Heart right ventricle (tissue), 16 donors: ENCODE measurements at regions not wholly inside any gene's neighbourhood (a gene's known extent, or its start where the extent isn't known, plus 50 kb on each side); places are given as distances from the start of the nearest gene placed in this dataset.
A peak's percentile ranks its signal among the peaks of the same experiment; 100 is the strongest.

Experiments used
- ATAC-seq, 8 donors: fragments of 200-7000 bp; cut with Tn5 transposase; one replicate each; pipeline ENCODE4 v1.9.1; 2020; ENCODE audit warnings: mild to moderate bottlenecking in 8 of 8, moderate library complexity in 8 of 8, moderate number of reproducible peaks in 1 of 8
- DNase-seq, 2 donors: peaks; one replicate each; pipeline ENCODE4 v3.0.0-alpha.2; 2020
- H3K27ac ChIP-seq, 10 donors: fragments of 200-600 bp; sonication (generic) in 2 of 10; one replicate each; pipeline versions ENCODE4 v1.5.0 to v1.8.0; 2020 to 2022; ENCODE audit warnings: mild to moderate bottlenecking in 3 of 10
- H3K27me3 ChIP-seq, 7 donors: fragments of 200-600 bp; one replicate each; pipeline ENCODE4 v1.8.0; 2021 to 2022; ENCODE audit warnings: mild to moderate bottlenecking in 2 of 7
- H3K36me3 ChIP-seq, 9 donors: fragments of 200-600 bp; sonication (generic) in 1 of 9; one replicate each; pipeline versions ENCODE4 v1.5.0 to v1.8.0; 2020 to 2022; ENCODE audit warnings: mild to moderate bottlenecking in 2 of 9
- H3K4me1 ChIP-seq, 9 donors: fragments of 200-600 bp; sonication (generic) in 1 of 9; one replicate each; pipeline versions ENCODE4 v1.5.0 to v1.8.0; 2020 to 2022; ENCODE audit warnings: mild to moderate bottlenecking in 4 of 9
- H3K4me3 ChIP-seq, 10 donors: fragments of 200-600 bp; sonication (generic) in 2 of 10; one replicate each; pipeline versions ENCODE4 v1.5.0 to v1.8.0; 2020 to 2022; ENCODE audit warnings: mild to moderate bottlenecking in 7 of 10, moderate library complexity in 2 of 10
- H3K9me3 ChIP-seq, 11 donors: fragments of 200-600 bp in 10 of 11; sonication (generic) in 2 of 11; one replicate each; pipeline versions ENCODE4 v1.5.0 to v1.8.0; 2013 to 2022; ENCODE audit warnings: mild to moderate bottlenecking in 2 of 11, control low read depth in 1 of 11, moderate library complexity in 1 of 11
- CTCF ChIP-seq, 9 donors: fragments of 200-600 bp; sonication (generic) in 2 of 9; IDR thresholded peaks; one replicate each; pipeline versions ENCODE4 v1.5.0 to v1.8.0; 2021 to 2022; ENCODE audit warnings: antibody characterized with exemption in 9 of 9, mild to moderate bottlenecking in 5 of 9, moderate library complexity in 1 of 9
- WGBS, 2 donors: extraction: QIAGEN DNeasy Blood & Tissue Kit; methylation state at CpG; one replicate each; pipeline ENCODE4 v1.1.7; 2013; ENCODE audit warnings: inconsistent platforms in 1 of 2; 5-methylcytosine and 5-hydroxymethylcytosine counted together
- intact Hi-C, 10 donors: fragments of 100-400 bp; cut with DNase I; formaldehyde crosslinking; loops; one replicate each; pipeline versions ENCODE4 v1.11.1 to v1.14.2; 2022
- donor health status: Arrhythmogenic right ventricular cardiomyopathy.
- donor health status: ischemic (EF 13 %, LVEDD 7.1; RV severe dilation, severe dysfunction).
- donor health status: healthy with polysubstance abuse.
- donor health status: DM: no; HTN: yes; CAD: no.
- donor health status: DM: no; HTN: no; CAD: no.
- donor health status: ischemic (EF 25% LVEDD 6.9; RV normal size, moderate dysfunction).
- donor health status: ischemic (EF 25% LVEDD 5.7; RV mildly dilated, moderate dysfunction).
- donor health status: healthy.
- donor health status: DM: yes; HTN: yes; CAD: no.
- donor health status: Ischemic cardiomyopathy.
- donor health status: ischemic (EF 35%, LVEDD 5.7; RV mildly dilated, moderate dysfunction).
- donor health status: nonischemic (EF 11% LVEDD 7.7; RV severe dilation, severe dysfunction).
- donor health status: DM: yes; HTN: yes; CAD: no.
- donor health status: PGD.
- donor health status: ischemic (EF 29% LVEDD 5.4; RV normal size, mild dysfunction).
- donor health status: nonischemic (EF 23%, LVEDD 6.1; RV moderate dilation, normal function).

- Histone ChIP-seq H3K4me3 (no peak overlapping the region), H3K36me3 (no peaks in the 10 kb centered on the region), H3K4me1 (peaks cover 0 to 14% (median under 1%) of the 10 kb centered on the region in 9 donors), H3K27ac (no peak overlapping the region), H3K9me3 (no peaks in the 10 kb centered on the region), H3K27me3 (no peaks in the 10 kb centered on the region)
- no peak for TF ChIP-seq CTCF (IDR thresholded peaks at IDR 0.05)
- intact Hi-C loops, result no loop called here
- DNase-seq (no peak), ATAC-seq (no peak)
- WGBS, 2 donors, result 83 to 84% methylated on average over 5 of the region's 5 CpGs
These were observed 296.6 kb upstream of the SLCO3A1 start for GRCh38 chr15:91556926-91557325.

- Histone ChIP-seq H3K27me3 (no peaks in the 10 kb centered on the region), H3K36me3 (no peaks in the 10 kb centered on the region), H3K4me3 (no peak overlapping the region), H3K9me3 (no peaks in the 10 kb centered on the region), H3K27ac (no peak overlapping the region), H3K4me1 (peaks cover 0 to 21% (median 6%) of the 10 kb centered on the region in 9 donors)
- intact Hi-C loops, result no loop called here
- WGBS, 2 donors, result 79 to 84% methylated on average over 3 of the region's 3 CpGs
- no peak for ATAC-seq
- TF ChIP-seq CTCF (IDR thresholded peaks at IDR 0.05), result no peak
- DNase-seq, result no peak
These were observed 294.4 kb upstream of the SLCO3A1 start for GRCh38 chr15:91559066-91559465.

- Histone ChIP-seq H3K36me3 (no peaks in the 10 kb centered on the region), H3K4me1 (peaks cover 0 to 21% (median 6%) of the 10 kb centered on the region in 9 donors), H3K27me3 (no peaks in the 10 kb centered on the region), H3K4me3 (no peak overlapping the region), H3K27ac (peak overlapping the region in 8 of 10 donors; percentile 21 to 74 (median 64)), H3K9me3 (no peaks in the 10 kb centered on the region)
- no peak for TF ChIP-seq CTCF (IDR thresholded peaks at IDR 0.05)
- 64 to 65% methylated on average over 11 of the region's 11 CpGs for WGBS, 2 donors
- ATAC-seq (peak; percentile 34 to 90 (median 87)), DNase-seq (peak in 1 of 2 donors; percentile 52)
- intact Hi-C loops, result loop anchor here in 1 of 10 donors (10.0 kb wide), 1 partner anchor 53 kb away; no protein-coding TSS in a partner anchor
These were observed 292.0 kb upstream of the SLCO3A1 start for GRCh38 chr15:91561371-91562100.

- no peak for TF ChIP-seq CTCF (IDR thresholded peaks at IDR 0.05)
- H3K4me3 ChIP-seq, result no peak overlapping the region
- peaks cover 0 to 21% (median 6%) of the 10 kb centered on the region in 9 donors for H3K4me1 ChIP-seq
- DNase-seq, result no peak
- intact Hi-C loops, result loop anchor here in 1 of 10 donors (10.0 kb wide), 1 partner anchor 52 kb away; no protein-coding TSS in a partner anchor
- no peaks in the 10 kb centered on the region for H3K36me3 ChIP-seq
- peak in 7 of 8 donors; percentile 23 to 87 (median 49) for ATAC-seq
- H3K27ac ChIP-seq, result peak overlapping the region in 3 of 10 donors; percentile 52 to 74 (median 73)
- H3K9me3 ChIP-seq, result no peaks in the 10 kb centered on the region
- H3K27me3 ChIP-seq, result no peaks in the 10 kb centered on the region
- 61 to 66% methylated on average over 2 of the region's 2 CpGs for WGBS, 2 donors
These were observed 290.8 kb upstream of the SLCO3A1 start for GRCh38 chr15:91562698-91563097.
